ENCODE measurements at regions not wholly inside any gene's neighbourhood (a gene's known extent, or its start where the extent isn't known, plus 50 kb on each side); places are given as distances from the start of the nearest gene placed in this dataset.

- Histone ChIP-seq H3K4me1 (peaks cover 7% of the 10 kb centered on the region), H3K36me3 (no peaks in the 10 kb centered on the region), H3K4me3 (no peak overlapping the region), H3K27ac (no peak overlapping the region), H3K9me3 (no peaks in the 10 kb centered on the region), H3K27me3 (no peaks in the 10 kb centered on the region)
- DNase-seq (ENCODE audit: extremely low spot score in 2 of 2) = no peak
- TF ChIP-seq POLR2AphosphoS5 (IDR thresholded peaks at IDR 0.05; ENCODE audit: insufficient read depth in 1 of 2, low read depth in 1 of 2) (no peak), POLR2A (IDR thresholded peaks at IDR 0.05) (no peak), CTCF (IDR thresholded peaks at IDR 0.05) (no peak)
- intact Hi-C loops (cut with DNase I) = no loop called here
Measured at GRCh38 chr3:171943262-171944117, 95.9 kb upstream of the FNDC3B start.

- H3K27ac ChIP-seq = peak overlapping the region; percentile 42
- peaks cover 7% of the 10 kb centered on the region for H3K4me1 ChIP-seq
- no peak for TF ChIP-seq CTCF (IDR thresholded peaks at IDR 0.05)
- TF ChIP-seq POLR2A (IDR thresholded peaks at IDR 0.05) = no peak
- TF ChIP-seq POLR2AphosphoS5 (IDR thresholded peaks at IDR 0.05; ENCODE audit: insufficient read depth in 1 of 2, low read depth in 1 of 2) = no peak
- intact Hi-C loops (cut with DNase I) = no loop called here
- H3K4me3 ChIP-seq = no peak overlapping the region
- DNase-seq (ENCODE audit: extremely low spot score in 2 of 2) = no peak
- no peaks in the 10 kb centered on the region for H3K9me3 ChIP-seq
- no peaks in the 10 kb centered on the region for H3K36me3 ChIP-seq
- H3K27me3 ChIP-seq = no peaks in the 10 kb centered on the region
Measured at GRCh38 chr3:171944118-171945016, 95.0 kb upstream of the FNDC3B start.

- H3K36me3 ChIP-seq = no peaks in the 10 kb centered on the region
- H3K4me1 ChIP-seq = peaks cover 13% of the 10 kb centered on the region
- no peaks in the 10 kb centered on the region for H3K27me3 ChIP-seq
- TF ChIP-seq POLR2AphosphoS5 (IDR thresholded peaks at IDR 0.05; ENCODE audit: insufficient read depth in 1 of 2, low read depth in 1 of 2) (no peak), POLR2A (IDR thresholded peaks at IDR 0.05) (no peak), CTCF (IDR thresholded peaks at IDR 0.05) (no peak)
- H3K27ac ChIP-seq = no peak overlapping the region
- H3K9me3 ChIP-seq = no peaks in the 10 kb centered on the region
- intact Hi-C loops (cut with DNase I) = no loop called here
- no peak overlapping the region for H3K4me3 ChIP-seq
- no peak for DNase-seq (ENCODE audit: extremely low spot score in 2 of 2)
Measured at GRCh38 chr3:171948674-171949073, 90.7 kb upstream of the FNDC3B start.

GRCh38 chr3:171949554-171949953 lies 89.8 kb upstream of the FNDC3B start:
- DNase-seq (ENCODE audit: extremely low spot score in 2 of 2) = no peak
- peaks cover 7% of the 10 kb centered on the region for H3K4me1 ChIP-seq
- TF ChIP-seq CTCF (IDR thresholded peaks at IDR 0.05) (no peak), POLR2A (IDR thresholded peaks at IDR 0.05) (no peak), POLR2AphosphoS5 (IDR thresholded peaks at IDR 0.05; ENCODE audit: insufficient read depth in 1 of 2, low read depth in 1 of 2) (no peak)
- no peak overlapping the region for H3K27ac ChIP-seq
- H3K4me3 ChIP-seq = no peak overlapping the region
- H3K36me3 ChIP-seq = no peaks in the 10 kb centered on the region
- H3K27me3 ChIP-seq = no peaks in the 10 kb centered on the region
- H3K9me3 ChIP-seq = no peaks in the 10 kb centered on the region
- intact Hi-C loops (cut with DNase I) = no loop called here
